Activated naive CD4-positive, alpha-beta T cell treated with anti-CD3 and anti-CD28 coated beads, Interleukin-2, amount 50 U/mL, for 72 hours (primary cell): ENCODE measurements at regions not wholly inside any gene's neighbourhood (a gene's known extent, or its start where the extent isn't known, plus 50 kb on each side); places are given as distances from the start of the nearest gene placed in this dataset.
A peak's percentile ranks its signal among the peaks of the same experiment; 100 is the strongest.

Experiments
- ATAC-seq, 2 donors: fragments of 150-1000 bp; cut with Tn5 transposase; 2 replicates each; pipeline ENCODE4 v1.10.0; 2021; ENCODE audit warnings: mild to moderate bottlenecking in 2 of 2, moderate library complexity in 2 of 2
- DNase-seq, 2 donors: peaks; one replicate each; pipeline ENCODE4 v3.0.0; 2021 to 2022; ENCODE audit warnings: low spot score in 2 of 2
- H3K27ac Mint-ChIP-seq, 2 donors: one replicate each; pipeline ENCODE4 v1.8.0; 2022; ENCODE audit warnings: mild to moderate bottlenecking in 2 of 2, mixed read lengths in 2 of 2
- H3K36me3 Mint-ChIP-seq, 2 donors: one replicate each; pipeline ENCODE4 v1.8.0; 2022; ENCODE audit warnings: mixed read lengths in 2 of 2
- H3K9me3 Mint-ChIP-seq, 2 donors: one replicate each; pipeline ENCODE4 v1.8.0; 2022; ENCODE audit warnings: mixed read lengths in 2 of 2

DNA sequence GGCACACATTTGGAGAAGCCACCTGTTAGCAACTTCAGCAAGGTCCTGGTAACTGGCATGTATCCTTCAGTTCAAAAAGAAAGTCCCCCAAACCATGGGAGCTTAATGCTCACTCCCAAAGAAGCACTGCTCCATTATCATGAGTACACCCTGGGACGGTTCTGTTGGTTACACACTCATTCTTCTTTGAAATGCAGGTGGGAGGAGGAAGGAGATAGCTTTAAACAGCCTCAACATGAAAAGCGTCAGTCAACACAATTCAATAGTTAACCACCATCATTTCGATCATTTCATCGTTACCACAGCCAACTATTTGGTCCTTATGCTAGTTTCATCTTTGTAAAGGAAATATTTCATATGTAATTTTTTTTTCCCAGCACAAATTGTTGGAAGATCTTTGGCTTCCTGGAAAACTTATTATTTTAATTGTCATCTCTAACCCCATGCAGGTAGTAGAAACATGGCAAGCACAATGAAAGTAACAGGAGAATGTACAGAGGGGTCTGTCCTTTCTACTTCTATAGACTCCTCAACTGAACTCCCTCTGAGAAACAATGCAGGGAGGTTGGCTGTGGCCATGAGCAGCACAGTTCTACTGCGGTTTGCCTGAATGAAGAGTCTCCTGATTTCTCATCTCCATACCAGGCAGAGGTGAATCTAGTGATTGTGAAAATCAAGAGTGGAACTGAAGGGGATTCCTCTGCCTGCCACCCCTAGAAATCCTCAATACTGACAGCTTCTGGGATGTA, 196.4 kb upstream of the FOXN3 start:
- Mint-ChIP-seq H3K27ac (peak overlapping the region; percentile 86 to 97), H3K36me3 (peaks cover 30 to 37% of the 10 kb centered on the region in 2 donors), H3K9me3 (peaks cover 4 to 15% of the 10 kb centered on the region in 2 donors)
- peak; percentile 82 to 85 for ATAC-seq
- peak in 1 of 2 donors; percentile 47 for DNase-seq

DNA sequence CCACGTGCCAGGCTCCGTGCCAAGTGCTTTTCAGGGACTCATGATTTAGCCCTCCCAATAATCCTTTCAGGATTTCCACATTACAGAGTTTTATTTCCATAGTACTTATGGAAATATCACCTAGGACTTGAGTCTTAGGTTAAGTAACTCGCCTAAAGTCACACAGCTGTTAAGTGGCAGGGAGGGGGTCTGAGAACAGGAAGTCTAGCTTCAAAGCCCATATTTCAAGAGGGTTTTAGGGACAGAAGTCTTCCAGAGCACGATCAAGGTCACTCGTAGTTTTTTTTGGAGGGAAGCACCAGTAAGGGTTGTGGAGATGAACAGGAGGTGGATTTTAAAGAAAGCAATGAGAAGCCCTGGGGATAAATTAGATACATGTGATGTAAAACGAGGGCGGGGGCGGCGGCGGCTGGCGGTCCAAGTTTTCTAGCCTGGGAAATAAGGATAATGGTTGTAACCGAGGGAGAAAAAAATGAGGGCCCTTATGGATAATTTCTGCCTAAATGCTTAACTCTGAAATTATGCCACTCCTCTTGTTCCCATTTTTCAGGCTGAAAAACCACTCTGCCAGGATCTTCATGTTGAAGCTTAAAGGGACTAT, 192.6 kb upstream of the FOXN3 start:
- peak overlapping the region in 1 of 2 donors; percentile 75 for H3K27ac Mint-ChIP-seq

DNA sequence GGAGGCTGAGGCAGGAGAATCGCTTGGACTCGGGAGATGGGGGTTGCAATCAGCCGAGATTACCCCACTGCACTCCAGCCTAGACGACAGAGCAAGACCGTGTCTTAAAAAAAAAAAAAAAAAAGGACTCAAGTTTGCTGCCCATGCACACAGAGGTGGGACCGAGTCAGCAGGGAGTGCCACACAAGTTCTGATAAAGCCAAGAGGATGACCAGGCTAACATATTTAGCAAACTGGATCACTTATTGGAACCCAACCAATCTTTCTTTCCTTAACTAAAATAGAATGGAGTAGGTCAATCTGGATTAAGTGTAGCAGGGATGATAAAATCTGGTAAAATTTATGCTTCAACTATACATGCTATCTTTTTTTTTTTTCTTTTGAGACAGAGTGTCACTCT, 190.4 kb upstream of the FOXN3 start:
- Mint-ChIP-seq H3K36me3 (peaks cover 30 to 91% of the 10 kb centered on the region in 2 donors), H3K9me3 (peaks cover 10 to 41% of the 10 kb centered on the region in 2 donors), H3K27ac (no peak overlapping the region)
- DNase-seq: no peak
- ATAC-seq: no peak

More for the DNA sequence above, 192.6 kb upstream of the FOXN3 start:
- H3K9me3 Mint-ChIP-seq: peaks cover 10 to 33% of the 10 kb centered on the region in 2 donors
- ATAC-seq (no peak), DNase-seq (no peak)
- peaks cover 28 to 75% of the 10 kb centered on the region in 2 donors for H3K36me3 Mint-ChIP-seq

DNA sequence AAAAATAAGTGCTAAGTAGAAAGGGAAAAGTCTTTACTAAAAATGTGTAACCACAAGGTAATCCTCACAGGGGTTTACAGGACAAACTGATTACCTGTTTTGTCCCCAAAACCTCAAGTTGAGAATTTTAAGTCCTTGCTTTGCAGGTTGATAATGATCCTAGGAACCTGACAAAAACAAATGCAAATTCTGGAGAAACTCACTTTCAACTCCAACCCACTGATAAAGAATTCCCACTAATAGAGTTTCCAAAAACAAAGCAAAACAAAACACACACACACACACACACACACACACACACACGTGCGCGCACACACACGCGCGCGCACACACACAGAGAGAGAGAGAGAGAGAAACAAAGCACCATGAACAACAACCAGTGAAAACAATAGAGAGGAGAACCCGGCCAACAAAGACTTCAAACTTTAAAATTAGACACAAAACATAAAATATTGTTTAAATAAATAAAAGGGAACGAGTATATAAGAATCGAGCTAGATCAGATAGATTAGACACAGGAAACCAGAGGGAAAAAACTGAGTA, 187.0 kb upstream of the FOXN3 start:
- peaks cover 12 to 42% of the 10 kb centered on the region in 2 donors for H3K9me3 Mint-ChIP-seq
- no peak for ATAC-seq
- no peak for DNase-seq
- H3K27ac Mint-ChIP-seq: peak overlapping the region; percentile 53 to 73
- peaks cover 44 to 95% of the 10 kb centered on the region in 2 donors for H3K36me3 Mint-ChIP-seq

GRCh38 chr14:89600950-89601826, 184.2 kb upstream of the FOXN3 start:
- DNase-seq (no peak), ATAC-seq (no peak)
- Mint-ChIP-seq H3K36me3 (peaks cover 39 to 89% of the 10 kb centered on the region in 2 donors), H3K9me3 (peaks cover 16 to 44% of the 10 kb centered on the region in 2 donors), H3K27ac (no peak overlapping the region)

GRCh38 chr14:89600029-89600428, 183.0 kb upstream of the FOXN3 start:
- peaks cover 14 to 35% of the 10 kb centered on the region in 2 donors for H3K9me3 Mint-ChIP-seq
- H3K27ac Mint-ChIP-seq: peak overlapping the region in 1 of 2 donors; percentile 75
- ATAC-seq: peak in 1 of 2 donors; percentile 20
- DNase-seq: no peak
- peaks cover 37 to 78% of the 10 kb centered on the region in 2 donors for H3K36me3 Mint-ChIP-seq

- ATAC-seq (no peak), DNase-seq (no peak)
- Mint-ChIP-seq H3K36me3 (peaks cover 28 to 73% of the 10 kb centered on the region in 2 donors), H3K9me3 (peaks cover 11 to 23% of the 10 kb centered on the region in 2 donors), H3K27ac (peak overlapping the region in 1 of 2 donors; percentile 28)
Measured at GRCh38 chr14:89598548-89599186, 181.6 kb upstream of the FOXN3 start.

GRCh38 chr14:89592961-89593360, 175.9 kb upstream of the FOXN3 start:
- ATAC-seq (no peak), DNase-seq (no peak)
- H3K9me3 Mint-ChIP-seq: peaks cover 9 to 33% of the 10 kb centered on the region in 2 donors
- peaks cover 27 to 73% of the 10 kb centered on the region in 2 donors for H3K36me3 Mint-ChIP-seq
- H3K27ac Mint-ChIP-seq: peak overlapping the region in 1 of 2 donors; percentile 9

DNA sequence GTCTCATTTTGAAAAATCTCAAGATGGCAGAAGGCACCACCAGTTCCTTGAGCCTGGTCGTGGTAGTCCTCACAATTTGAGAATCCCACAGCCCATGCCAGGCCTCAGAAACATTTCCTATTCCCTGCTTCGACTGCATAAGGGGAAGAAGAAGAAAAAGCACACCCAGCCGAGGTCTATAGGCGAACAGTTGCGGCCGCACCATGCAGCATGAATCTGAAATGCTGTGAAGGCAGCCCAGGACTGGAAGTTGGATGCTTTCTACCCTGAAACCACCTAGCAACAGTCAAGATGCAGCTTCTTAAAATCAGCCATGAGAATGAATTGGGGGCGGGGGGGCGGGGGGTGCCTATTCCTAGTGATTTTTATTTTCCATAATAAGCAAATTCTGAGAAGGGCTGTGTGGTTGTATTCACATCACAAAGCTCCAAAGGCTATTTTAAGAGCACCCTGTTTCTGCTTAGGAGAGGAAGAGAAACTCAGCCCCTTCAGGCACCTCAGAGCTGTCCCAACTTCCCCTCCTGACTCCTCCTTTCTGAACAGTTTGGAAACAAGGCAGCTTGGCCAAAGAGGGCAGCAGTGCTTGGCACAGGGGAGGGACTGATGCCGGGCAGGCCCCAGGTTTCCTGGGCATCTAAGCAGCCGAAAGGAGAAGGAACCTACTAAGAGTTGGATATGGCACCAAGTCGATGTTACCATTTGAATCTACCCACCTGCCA, 172.5 kb upstream of the FOXN3 start:
- ATAC-seq: no peak
- no peak for DNase-seq
- H3K36me3 Mint-ChIP-seq: peaks cover 29 to 77% of the 10 kb centered on the region in 2 donors
- peak overlapping the region; percentile 55 to 60 for H3K27ac Mint-ChIP-seq
- H3K9me3 Mint-ChIP-seq: peaks cover 5 to 32% of the 10 kb centered on the region in 2 donors

GRCh38 chr14:89588840-89589296, 171.8 kb upstream of the FOXN3 start:
- Mint-ChIP-seq H3K36me3 (peaks cover 29 to 74% of the 10 kb centered on the region in 2 donors), H3K9me3 (peaks cover 5 to 32% of the 10 kb centered on the region in 2 donors), H3K27ac (peak overlapping the region in 1 of 2 donors; percentile 60)
- no peak for ATAC-seq
- DNase-seq: no peak

DNA sequence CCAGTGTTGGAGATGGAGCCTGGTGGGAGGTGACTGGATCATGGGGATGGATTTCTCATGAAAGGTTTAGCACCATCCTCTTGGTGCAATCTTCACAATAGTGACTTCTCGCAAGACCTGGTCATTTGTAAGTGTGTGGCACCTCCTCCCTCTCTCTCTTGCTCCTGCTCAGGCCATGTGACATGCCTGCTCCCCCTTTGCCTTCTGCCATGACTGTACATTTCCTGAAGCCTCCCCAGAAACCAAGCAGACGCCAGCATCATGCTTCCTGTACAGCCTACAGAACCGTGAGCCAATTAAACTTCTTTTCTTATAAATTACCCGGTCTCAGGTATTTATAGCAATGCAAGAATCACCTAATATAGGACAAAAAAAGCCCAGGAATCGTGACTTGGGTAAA, 171.0 kb upstream of the FOXN3 start:
- no peak for DNase-seq
- H3K9me3 Mint-ChIP-seq: peaks cover 5 to 32% of the 10 kb centered on the region in 2 donors
- peaks cover 29 to 74% of the 10 kb centered on the region in 2 donors for H3K36me3 Mint-ChIP-seq
- peak overlapping the region in 1 of 2 donors; percentile 70 for H3K27ac Mint-ChIP-seq
- peak in 1 of 2 donors; percentile 47 for ATAC-seq

- Mint-ChIP-seq H3K9me3 (peaks cover 0 to 25% of the 10 kb centered on the region in 2 donors), H3K27ac (no peak overlapping the region), H3K36me3 (peaks cover 25 to 74% of the 10 kb centered on the region in 2 donors)
- DNase-seq (no peak), ATAC-seq (no peak)
Measured at GRCh38 chr14:89587136-89587420, 170.0 kb upstream of the FOXN3 start.

DNA sequence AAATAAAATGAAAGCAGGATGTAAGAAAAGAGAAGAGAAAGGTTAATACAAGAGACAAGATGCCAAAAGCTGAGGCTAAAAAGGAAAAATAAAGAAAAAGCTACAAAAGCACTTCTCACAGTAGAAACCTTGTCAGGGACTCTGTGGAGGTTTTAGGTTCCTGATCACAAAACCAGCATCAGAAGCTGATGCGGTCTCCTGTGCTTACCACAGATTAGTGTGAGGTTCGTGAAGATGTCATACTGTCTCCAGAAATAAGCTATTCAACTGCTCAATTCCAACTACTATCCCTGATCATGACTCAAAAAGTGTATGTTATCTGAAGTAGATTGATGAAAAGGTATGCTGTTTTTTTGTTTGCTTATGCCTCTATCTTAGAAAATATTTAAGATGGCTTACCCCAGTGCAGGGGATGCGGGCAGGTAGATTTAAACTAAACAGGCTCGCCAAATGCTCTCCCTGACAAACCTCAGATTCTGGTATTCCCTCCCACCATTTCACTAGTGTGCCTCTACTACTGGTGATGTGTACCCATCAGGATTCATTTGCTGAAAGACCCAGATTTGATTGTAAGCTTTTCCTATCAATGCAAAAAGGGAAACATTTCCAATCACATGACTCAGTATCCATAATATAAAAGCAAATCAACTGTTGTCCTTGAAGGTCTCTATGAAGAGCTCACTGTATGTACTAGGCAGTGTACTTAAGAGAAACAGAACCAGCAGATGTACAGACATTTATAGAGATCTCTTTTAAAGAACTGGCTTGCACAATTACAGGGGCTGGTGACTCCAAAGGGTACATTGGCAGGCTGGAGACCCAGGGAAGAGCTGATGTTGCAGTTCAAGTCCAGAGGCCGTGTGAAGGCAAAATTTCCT, 169.5 kb upstream of the FOXN3 start:
- Mint-ChIP-seq H3K9me3 (peaks cover 0 to 20% of the 10 kb centered on the region in 2 donors), H3K27ac (peak overlapping the region in 1 of 2 donors; percentile 76), H3K36me3 (peaks cover 28 to 74% of the 10 kb centered on the region in 2 donors)
- peak; percentile 82 to 87 for ATAC-seq
- DNase-seq: no peak

DNA sequence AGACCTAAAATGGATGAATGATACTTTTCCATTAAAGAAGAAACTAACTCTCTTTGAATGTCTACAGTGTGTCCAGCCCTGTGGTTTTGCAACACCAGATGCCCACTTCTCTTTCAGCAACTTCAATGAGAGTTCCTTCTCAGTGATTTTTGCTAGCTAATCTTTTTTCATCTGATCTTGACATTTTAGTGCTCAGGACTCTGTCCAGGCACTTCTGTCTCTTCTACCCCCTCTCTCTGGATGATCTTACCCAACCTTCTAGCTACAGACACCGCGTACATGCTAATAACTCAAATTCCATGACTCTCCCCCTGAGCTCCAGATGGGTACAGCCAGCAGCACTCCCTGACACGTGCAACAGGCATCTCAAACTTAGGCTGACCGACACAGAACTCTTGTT, 161.1 kb upstream of the FOXN3 start:
- H3K27ac Mint-ChIP-seq: peak overlapping the region in 1 of 2 donors; percentile 5
- DNase-seq (no peak), ATAC-seq (no peak)
- no peaks in the 10 kb centered on the region for H3K9me3 Mint-ChIP-seq
- peaks cover 16 to 26% of the 10 kb centered on the region in 2 donors for H3K36me3 Mint-ChIP-seq

- DNase-seq: no peak
- no peak for ATAC-seq
- peaks cover 12 to 17% of the 10 kb centered on the region in 2 donors for H3K36me3 Mint-ChIP-seq
- no peaks in the 10 kb centered on the region for H3K9me3 Mint-ChIP-seq
- no peak overlapping the region for H3K27ac Mint-ChIP-seq
Measured at GRCh38 chr14:89576960-89577359, 159.9 kb upstream of the FOXN3 start.
